ENCODE measurements at regions not wholly inside any gene's neighbourhood (a gene's known extent, or its start where the extent isn't known, plus 50 kb on each side); places are given as distances from the start of the nearest gene placed in this dataset.

DNA sequence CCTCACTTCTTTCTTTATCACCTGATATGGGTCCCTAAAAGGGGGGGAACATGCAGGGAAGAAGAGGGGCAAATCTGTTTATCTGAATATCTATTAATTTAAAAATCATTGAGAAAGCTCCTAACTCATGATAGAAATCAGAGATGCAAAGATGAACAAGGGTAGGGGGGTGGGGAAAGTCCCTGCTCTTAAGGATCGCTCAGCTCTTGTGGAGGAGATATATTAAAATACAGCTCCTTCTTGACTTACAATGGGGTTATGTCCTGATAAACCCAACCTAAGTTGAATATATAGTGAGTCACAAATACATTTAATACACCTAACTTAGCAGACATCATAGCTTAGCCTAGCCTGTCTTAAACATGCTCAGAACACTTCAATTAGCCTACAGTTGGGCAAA, 237.5 kb downstream of the MAF start:
- no peak overlapping the region for H3K14ac ChIP-seq (ENCODE audit: insufficient read length)
- ChIA-PET POLR2A (ENCODE audit: partially characterized antibody) (no interaction called here), CTCF (ENCODE audit: partially characterized antibody) (interaction anchor here (1.8 kb wide), 1 partner anchor 11 kb away, joined by 3 read pairs; no protein-coding TSS in a partner anchor)
- H3K4ac ChIP-seq (replicated peaks; ENCODE audit: insufficient read length, low read depth, low read length) = no peak overlapping the region
- no peak overlapping the region for H4K5ac ChIP-seq (ENCODE audit: insufficient read length, low read depth, low read length)
- H3K4me3 ChIP-seq (ENCODE audit: extremely low read depth in 1 of 4, insufficient read depth in 2 of 4, low read depth in 3 of 4, low read length in 4 of 4) = no peak overlapping the region
- no peak overlapping the region for H2AK5ac ChIP-seq (ENCODE audit: low read depth, low read length)
- H3K23ac ChIP-seq (ENCODE audit: insufficient read length) = no peak overlapping the region
- H4K20me1 ChIP-seq (replicated peaks in 1 of 2; ENCODE audit: control insufficient read depth in 1 of 2, insufficient read depth in 2 of 2, low read length in 2 of 2) = no peaks in the 10 kb centered on the region
- peaks cover 0 to 3% of the 10 kb centered on the region in 2 experiments; a peak in 1 of 4 replicates for H3K9me3 ChIP-seq (ENCODE audit: insufficient read depth in 2 of 2, low read depth in 1 of 2, low read length in 1 of 2)
- H3K79me2 ChIP-seq (ENCODE audit: control insufficient read depth in 1 of 2, insufficient read depth in 2 of 2, low read length in 2 of 2) = no peaks in the 10 kb centered on the region
- H3K4me1 ChIP-seq (replicated peaks in 1 of 4; ENCODE audit: control insufficient read depth in 3 of 4, insufficient read depth in 4 of 4, low read length in 3 of 4) = peaks cover 0 to 2% (median 0%) of the 10 kb centered on the region in 4 experiments; a peak in 1 of 7 replicates
- H3K23me2 ChIP-seq (ENCODE audit: low read depth, low read length) = no peaks in the 10 kb centered on the region
- H2BK20ac ChIP-seq (ENCODE audit: low read length) = no peak overlapping the region
- no peak overlapping the region for H2BK15ac ChIP-seq (ENCODE audit: low read length)
- H3K4me2 ChIP-seq (ENCODE audit: insufficient read depth in 1 of 2, low read depth in 2 of 2, low read length in 2 of 2) = no peak overlapping the region
- H3K79me1 ChIP-seq (ENCODE audit: low read depth, low read length) = no peaks in the 10 kb centered on the region
- no peak overlapping the region for H3K18ac ChIP-seq (ENCODE audit: extremely low read depth, low read length)
- DNase-seq (ENCODE audit: low read depth in 1 of 2, low spot score in 2 of 2) (no peak), FAIRE-seq (no peak)
- H3K36me3 ChIP-seq (ENCODE audit: control insufficient read depth in 2 of 4, insufficient read depth in 4 of 4, low read length in 3 of 4) = no peaks in the 10 kb centered on the region
- no peak overlapping the region for H3K27ac ChIP-seq (ENCODE audit: low read depth, low read length)
- H2BK120ac ChIP-seq (replicated peaks; ENCODE audit: low read depth, low read length) = no peak overlapping the region
- H2AFZ ChIP-seq (ENCODE audit: low read length) = no peak overlapping the region
- H3K27me3 ChIP-seq (replicated peaks in 1 of 4; ENCODE audit: control insufficient read depth in 3 of 4, extremely low read depth in 1 of 4, insufficient read depth in 3 of 4, low read length in 3 of 4) = no peaks in the 10 kb centered on the region
- no peak overlapping the region for H2BK12ac ChIP-seq (ENCODE audit: low read depth, low read length)
- no peak overlapping the region for H3K56ac ChIP-seq (replicated peaks; ENCODE audit: insufficient read length, low read depth, low read length)
- TF ChIP-seq BACH1 (IDR thresholded peaks at IDR 0.05; ENCODE audit: low read length) (no peak), TEAD4 (IDR thresholded peaks at IDR 0.05; ENCODE audit: low read depth, low read length) (no peak), SP2 (IDR thresholded peaks at IDR 0.05; ENCODE audit: low read length) (no peak), SUZ12 (IDR thresholded peaks at IDR 0.05; ENCODE audit: low read length) (no peak), JUND (IDR thresholded peaks at IDR 0.05; ENCODE audit: low read length) (no peak), MAFK (IDR thresholded peaks at IDR 0.05; ENCODE audit: low read depth, low read length) (no peak), CHD1 (IDR thresholded peaks at IDR 0.05; ENCODE audit: low read depth, low read length) (no peak), PHF8 (conservative IDR thresholded peaks at IDR 0.05; ENCODE audit: low read depth, low read length) (no peak), RXRA (IDR thresholded peaks at IDR 0.05; ENCODE audit: insufficient read depth, low read depth, low read length) (no peak), TAF7 (optimal IDR thresholded peaks at IDR 0.05; ENCODE audit: borderline replicate concordance, low read depth, low read length) (no peak)
- TF ChIP-seq, protein P1, sequence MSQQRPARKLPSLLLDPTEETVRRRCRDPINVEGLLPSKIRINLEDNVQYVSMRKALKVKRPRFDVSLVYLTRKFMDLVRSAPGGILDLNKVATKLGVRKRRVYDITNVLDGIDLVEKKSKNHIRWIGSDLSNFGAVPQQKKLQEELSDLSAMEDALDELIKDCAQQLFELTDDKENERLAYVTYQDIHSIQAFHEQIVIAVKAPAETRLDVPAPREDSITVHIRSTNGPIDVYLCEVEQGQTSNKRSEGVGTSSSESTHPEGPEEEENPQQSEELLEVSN (IDR thresholded peaks at IDR 0.05) = no peak
- TF ChIP-seq, protein P2, sequence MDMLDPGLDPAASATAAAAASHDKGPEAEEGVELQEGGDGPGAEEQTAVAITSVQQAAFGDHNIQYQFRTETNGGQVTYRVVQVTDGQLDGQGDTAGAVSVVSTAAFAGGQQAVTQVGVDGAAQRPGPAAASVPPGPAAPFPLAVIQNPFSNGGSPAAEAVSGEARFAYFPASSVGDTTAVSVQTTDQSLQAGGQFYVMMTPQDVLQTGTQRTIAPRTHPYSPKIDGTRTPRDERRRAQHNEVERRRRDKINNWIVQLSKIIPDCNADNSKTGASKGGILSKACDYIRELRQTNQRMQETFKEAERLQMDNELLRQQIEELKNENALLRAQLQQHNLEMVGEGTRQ (IDR thresholded peaks at IDR 0.05; ENCODE audit: low read length) = no peak
- WGBS, 2 experiments (ENCODE audit: extremely low coverage in 1 of 2, insufficient coverage in 1 of 2, insufficient read length in 1 of 2, insufficient replicate concordance in 2 of 2, low coverage in 1 of 2, low lambda C conversion rate in 2 of 2, missing lambda C conversion rate in 1 of 2) = 84% methylated on average over 1 of the region's 1 CpG; no CpG with 5 or more reads in 1 of the 2 experiments
- no peak overlapping the region for H2BK5ac ChIP-seq (ENCODE audit: low read depth, low read length)
- H4K8ac ChIP-seq (ENCODE audit: extremely low read depth, insufficient read depth, low read length) = no peak overlapping the region
- H3K9ac ChIP-seq (replicated peaks in 1 of 4; ENCODE audit: extremely low read depth in 1 of 4, low read depth in 3 of 4, low read length in 3 of 4) = no peak overlapping the region
- H4K91ac ChIP-seq (replicated peaks; ENCODE audit: insufficient read length, low read length) = no peak overlapping the region

Data from H1 (cell line).